Iris pigment epithelial cell (primary cell): ENCODE measurements at regions not wholly inside any gene's neighbourhood (a gene's known extent, or its start where the extent isn't known, plus 50 kb on each side); places are given as distances from the start of the nearest gene placed in this dataset.
A peak's percentile ranks its signal among the peaks of the same experiment; 100 is the strongest.

Source experiments
- DNase-seq: peaks from one replicate; pipeline ENCODE4 v3.0.0-alpha.2; 2011; ENCODE audit warnings: low read depth

DNA sequence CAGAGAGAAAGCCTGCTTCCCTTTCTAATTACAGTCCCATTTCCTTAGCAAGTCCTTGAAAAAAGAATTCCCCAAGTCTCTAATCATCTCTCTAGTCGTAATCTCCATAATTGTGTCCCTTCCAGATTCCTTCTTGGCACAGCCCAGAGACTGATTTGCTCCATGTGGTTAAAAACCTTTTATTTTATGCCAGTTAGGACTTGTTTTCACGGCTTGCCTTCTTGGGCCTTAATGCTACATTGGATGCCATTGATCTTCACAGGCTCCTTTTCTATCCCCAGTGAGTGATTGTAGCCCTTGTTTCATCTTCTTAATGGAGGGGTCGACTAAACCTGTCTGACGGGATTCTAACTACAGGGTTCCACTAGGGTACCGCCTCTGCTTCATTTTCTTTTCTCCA is 650.6 kb upstream of the ARID1B start:
- DNase-seq: no peak

DNA sequence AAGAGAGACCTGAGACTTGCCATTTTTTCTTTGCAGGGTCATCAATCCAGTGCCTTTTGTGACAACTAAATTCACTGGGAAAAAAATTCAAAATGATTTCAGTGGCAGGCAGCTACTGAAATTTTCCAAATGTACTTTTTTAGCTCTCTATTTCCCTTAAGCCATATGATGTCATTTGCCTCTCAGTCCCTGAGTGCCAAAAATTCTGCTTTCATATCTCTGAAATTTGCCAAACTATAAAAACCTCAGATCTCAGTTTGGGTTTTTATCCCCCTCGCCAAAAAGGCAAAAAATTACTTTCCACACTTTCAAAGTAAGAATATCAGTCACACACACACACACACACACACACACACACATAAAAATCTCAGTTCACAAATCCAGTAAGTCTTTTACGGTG is 651.3 kb upstream of the ARID1B start:
- DNase-seq: no peak

DNA sequence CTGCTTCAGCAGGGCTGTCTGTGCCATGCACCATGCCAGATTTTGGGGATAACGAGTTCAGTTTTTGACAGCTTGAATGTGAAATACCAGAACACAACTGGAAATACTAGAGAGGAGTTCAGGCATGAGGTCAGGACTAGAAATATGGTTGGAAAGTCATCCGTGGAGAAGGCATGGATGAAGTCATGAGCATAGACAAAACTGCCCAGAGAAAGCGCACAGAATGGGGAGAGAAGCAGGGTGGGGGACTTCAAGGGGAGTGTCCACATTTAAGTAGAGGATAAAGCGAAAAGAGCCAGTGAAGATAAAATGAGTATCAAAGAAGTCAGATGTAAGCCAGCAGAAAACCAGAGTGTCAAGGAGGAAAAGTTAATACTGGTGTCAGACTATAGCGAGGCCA is 653.4 kb upstream of the ARID1B start:
- DNase-seq: no peak

DNA sequence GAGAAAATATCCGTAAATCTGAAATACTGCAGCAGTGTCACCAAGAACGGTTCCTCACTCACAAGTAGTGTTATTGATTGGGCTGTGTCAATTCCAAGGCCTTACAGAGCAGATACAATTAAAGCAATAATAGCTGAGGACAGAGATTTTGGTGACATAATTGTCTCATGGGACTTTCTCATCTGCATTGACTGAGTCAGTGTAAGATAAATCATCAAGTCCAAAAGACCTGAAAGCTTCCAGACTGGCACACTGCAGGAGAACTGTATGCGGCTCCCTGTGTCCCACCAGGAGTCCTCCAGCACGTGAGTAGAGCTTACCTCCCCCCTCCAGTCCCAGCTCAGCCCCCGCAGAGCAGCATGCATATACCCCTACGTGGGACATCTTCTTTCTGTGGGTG is 655.2 kb upstream of the ARID1B start:
- DNase-seq: no peak

DNA sequence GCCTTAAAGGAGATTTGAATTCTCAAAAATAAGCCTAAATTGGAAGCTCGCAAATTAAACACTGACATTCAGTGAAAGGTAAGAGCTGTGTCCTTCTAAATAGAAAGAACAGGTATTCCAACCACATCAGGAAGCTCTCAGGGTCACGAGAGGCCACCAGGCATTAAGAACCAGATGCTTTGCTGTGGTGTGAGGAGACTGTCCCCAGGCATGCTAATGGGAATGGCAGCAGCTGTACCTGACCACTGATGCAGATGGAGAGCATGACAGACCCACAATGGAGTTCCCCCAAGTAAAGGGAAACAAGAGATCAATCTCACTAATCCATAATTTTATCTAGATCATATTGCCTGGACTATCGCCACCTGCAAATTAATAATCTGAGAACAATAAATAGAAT is 658.9 kb upstream of the NOX3 start:
- no peak for DNase-seq

DNA sequence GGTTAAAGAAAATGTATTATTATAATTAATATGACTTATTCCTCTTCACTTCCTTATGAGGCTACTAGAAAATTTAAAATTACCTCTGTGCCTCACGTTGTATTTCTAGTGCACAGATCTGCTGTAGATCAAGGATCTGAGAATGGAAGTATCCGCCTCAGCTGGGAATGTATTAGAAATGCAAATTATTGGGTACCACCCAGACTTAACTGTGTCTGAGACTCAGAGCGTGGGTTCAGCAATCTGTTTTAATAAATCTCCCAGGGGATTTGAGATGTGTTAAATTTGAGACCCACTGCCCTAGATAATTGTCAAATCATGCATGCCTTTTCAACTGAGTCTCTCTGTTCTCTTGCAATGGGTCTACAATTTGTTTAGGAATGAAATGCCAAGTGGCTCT is 658.0 kb upstream of the NOX3 start:
- DNase-seq: no peak

DNA sequence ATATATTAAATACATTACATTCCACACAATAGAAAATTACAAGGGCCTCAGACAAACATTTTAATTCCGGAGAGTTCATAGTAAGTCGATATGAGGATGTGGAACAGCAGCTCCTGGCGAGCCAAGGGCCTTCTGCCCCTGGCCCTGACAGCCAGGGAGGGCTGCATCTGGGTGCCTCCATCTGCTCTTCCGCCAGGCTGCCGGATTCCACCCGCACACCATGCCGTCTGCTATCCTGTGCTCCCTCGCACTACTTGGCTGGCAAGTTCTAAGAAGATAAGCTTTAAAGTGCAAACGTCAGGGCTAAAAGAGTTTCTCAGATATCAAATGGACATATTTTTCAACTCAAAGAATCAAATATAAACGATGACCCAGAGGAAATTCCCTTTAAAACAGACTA is 656.3 kb upstream of the NOX3 start:
- DNase-seq: no peak

DNA sequence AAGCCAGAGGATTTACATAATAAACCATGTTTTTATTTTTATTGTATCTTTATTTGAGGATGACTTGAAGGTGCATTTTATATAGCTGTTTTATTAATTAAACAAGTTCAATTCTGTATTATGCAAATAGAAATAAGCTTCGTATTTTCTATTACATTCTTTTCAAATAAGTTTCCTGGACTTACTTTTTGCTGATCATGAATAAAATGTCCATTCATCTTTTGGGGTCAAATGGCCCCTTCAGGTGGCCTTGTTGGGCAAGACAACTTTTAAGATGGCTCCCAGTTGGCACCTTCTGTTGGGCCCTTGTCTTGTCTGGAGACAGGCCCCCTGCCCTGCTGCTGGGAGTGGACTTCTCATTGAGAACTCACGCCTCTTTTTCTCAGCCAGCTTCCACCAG is 654.6 kb upstream of the NOX3 start:
- DNase-seq: no peak

DNA sequence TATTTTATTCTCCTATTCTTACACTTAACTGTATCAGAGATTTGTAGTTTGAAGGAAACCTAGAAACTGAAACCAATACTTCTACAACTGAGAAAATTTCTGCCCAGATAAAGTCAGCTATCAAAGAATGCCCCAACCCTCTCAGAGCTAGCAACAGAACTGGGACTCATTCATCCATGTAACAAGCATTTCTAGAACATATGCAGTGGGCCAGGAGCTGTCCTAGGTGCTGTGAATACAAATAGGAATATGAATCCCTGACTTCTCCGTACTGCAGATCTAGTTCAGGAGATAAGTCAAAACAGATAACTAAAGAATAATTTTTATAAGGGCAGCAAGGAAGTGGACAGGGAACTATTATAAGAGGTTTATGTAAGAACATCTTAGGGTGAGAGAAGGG is 654.1 kb upstream of the NOX3 start:
- DNase-seq: peak; percentile 1

DNA sequence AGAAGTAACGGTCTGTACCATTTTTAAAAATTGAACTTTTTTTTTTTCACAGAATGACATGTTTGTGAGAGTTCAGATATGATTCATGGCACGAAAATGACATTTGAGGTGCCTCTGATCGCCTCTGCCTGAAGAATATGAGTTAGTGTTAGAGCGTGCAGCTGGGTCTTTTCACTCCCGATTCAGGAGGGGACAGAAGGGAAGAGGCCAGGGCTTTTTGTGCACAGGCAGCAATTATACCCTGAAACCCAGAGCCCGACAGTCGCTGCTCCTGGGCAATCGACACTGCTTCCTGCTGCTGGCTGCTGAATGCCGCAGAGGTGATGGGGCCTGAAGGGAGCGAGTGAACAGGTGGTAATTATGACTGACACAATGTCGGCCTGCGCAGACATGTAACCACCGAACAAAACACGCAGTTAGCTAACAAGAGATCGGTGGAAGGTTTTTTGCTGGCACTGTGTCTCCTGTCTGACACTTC is 652.0 kb upstream of the NOX3 start:
- DNase-seq: no peak

DNA sequence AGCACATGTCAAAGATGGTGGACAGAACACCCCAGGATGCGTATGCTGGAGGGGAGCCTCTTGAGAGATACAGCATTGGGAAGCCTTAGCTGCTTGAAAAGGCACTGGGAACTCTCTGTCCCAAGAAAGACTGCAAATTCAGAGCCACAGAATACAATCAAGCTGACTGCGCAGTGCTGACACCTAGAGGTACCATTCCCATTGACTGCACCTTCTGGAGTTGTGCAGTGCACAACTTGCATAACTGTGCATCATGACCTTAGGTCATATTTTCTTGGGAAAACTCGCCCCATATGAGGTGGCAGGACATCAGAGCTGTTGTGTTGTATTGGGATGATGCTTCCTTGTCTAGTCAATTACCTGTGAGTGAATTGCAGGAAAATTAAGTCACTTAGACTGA is 646.5 kb upstream of the NOX3 start:
- DNase-seq: peak; percentile 3

DNA sequence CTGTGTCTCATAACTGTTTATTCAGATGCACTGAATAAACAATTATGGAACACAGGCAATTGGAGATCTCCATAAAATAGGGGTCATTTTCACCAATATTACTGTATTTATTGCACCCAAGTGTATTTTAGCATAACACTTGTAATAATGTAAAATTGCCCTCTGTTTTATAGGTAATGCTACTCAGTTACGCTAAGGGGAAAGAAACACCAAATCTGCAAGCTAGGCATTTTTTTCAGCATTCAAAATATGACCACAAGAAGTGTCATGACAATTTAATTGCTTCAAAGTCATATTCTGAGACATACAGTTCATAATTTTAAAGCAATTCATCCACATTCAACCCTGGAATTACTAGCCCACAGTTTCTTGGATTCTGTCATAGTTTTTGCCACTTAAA is 643.2 kb upstream of the NOX3 start:
- no peak for DNase-seq

DNA sequence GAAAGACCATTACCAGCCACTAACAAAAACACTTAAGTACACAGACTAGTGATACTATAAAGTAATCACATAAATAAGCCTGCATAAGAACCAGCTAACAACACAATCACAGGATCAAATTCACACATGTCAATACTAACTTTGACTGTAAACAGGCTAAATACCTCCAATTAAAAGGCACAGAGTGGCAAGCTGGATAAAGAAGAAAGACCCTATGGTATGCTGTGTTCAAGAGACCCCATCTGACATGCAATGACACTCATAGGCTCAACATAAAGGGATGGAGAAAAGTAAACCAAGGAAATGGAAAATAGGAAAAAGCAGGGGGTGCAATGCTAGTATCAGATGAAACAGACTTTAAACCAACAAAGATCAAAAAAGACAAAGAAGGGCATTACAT is 631.8 kb upstream of the NOX3 start:
- no peak for DNase-seq

DNA sequence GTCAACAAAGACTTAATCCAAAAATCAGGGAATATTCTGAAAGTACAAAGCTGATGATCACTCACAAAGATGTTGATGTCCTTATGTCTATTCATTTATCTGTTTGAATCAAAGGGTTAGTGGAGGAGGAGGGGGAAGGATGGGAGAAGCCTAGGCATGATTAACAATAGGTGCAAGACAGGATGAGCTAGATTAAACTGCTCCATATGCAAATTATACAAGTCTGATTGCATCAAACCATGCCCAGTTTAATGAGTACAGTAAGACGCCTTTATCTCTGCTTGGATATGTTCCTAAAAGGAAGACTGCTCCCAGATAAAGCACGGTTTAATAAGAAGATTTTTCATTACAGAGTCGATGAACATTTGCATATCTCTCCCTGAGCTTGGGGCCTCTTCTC is 626.4 kb upstream of the NOX3 start:
- DNase-seq: no peak

DNA sequence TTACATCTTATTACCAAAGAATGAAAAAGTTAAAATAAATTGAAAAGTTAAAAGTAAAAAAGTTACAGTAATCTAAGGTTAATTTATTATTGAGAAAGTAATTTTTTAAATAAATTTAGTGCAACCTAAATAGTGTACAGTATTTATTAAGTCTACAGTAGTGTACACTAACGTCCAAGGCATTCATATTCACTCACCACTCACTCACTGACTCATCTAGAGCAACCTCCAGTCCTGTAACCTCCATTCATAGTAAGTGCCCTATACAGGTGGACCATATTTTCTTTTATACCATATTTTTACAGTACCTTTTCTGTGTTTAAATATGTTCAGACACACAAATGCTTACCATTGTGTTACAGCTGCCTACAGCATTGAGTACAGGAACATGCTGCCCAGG is 624.7 kb upstream of the NOX3 start:
- DNase-seq: no peak

DNA sequence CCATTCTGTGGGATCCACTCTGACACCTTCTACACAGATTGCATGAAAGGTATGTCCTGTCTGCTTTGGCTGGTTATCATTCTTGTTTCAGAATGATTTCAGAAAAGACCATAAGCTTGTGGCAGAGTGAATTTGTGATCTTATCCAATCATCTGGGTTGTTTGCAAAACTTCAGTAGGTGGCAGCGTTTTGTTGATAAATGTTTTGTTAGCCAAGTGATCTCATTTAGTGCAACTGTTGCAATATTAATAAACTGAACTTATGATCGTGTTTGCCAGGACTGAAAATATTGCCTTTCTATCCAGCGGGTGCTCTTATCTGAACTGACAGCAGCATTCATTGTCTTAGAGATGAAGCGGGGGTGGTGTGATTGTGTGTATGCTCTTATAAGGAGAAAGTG is 613.2 kb upstream of the NOX3 start:
- no peak for DNase-seq

DNA sequence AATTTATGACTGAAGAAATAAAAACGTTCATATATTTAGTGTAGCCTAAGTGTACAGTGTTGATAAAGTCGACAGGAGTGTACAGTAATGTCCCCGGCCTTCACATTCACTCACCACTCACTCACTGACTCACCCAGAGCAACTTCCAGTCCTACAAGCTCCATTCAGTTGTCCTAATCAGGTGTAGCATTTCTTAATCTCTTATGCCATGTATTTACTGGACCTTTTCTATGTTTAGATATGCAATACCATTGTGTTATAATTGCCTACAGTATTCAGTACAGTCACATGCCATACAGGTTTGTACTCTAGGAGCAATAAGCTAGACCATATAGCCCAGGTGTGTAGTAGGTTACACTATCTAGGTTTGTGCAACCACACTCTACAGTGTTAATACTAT is 610.2 kb upstream of the NOX3 start:
- no peak for DNase-seq

DNA sequence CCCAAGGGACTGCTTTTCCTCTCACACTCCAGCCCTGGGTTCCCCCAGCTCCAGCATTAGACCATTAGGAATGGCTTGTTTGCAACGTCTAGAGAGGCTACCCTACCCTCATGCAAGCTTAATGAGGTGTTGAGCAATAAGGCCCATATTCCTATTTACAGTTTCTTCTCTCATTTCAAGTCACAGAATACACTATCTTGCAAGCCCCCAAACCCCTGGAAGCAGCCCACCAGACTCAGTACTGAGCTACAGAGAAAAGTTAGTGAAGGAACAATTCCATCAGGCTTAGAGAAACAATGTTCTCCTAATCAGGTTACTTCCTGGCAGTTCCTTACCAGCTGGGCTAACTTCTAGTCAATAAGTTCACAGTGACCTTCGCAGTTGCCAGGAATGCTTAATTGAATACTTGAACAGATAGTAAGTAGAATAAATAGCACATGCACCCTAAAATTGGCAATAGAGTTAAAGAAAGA is 606.5 kb upstream of the NOX3 start:
- DNase-seq: no peak

DNA sequence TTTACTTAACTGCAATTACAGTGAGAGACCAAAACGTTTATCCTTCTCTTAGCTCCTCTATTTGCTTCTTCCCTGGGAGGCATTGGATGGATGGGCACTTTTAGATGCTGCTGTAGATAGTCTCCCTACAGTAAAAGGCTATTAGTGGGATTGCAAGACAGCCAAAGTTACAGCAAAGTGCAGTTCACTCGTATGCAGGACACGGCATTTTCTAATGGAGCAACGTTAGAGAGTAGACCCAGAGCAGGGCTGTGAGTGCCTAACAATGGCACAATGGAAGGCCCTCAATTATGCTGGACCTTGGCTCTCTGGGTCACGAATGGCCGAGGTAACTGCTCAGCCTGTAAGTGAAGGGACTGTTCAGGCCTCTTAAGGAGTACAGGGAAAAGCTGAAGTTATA is 605.8 kb upstream of the NOX3 start:
- DNase-seq: no peak

DNA sequence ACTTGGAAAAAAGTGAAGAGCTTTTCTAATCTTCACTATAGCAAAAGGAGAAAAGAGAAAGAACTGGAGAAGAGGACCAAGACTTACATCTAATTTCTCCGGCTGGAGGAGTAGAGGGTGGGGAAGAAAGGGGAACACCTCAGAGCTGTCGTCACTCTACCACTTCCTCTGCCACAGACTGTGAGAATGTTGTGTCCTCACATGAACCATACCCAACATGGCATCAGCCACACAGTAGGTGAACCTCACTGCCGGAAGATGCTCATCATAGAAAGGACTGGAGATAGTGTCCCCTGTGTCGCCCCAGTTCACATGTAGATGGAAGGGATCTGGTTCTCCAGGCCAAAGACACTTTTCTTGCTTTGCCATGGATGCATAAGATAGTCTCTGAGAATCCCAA is 604.4 kb upstream of the NOX3 start:
- DNase-seq: no peak

DNA sequence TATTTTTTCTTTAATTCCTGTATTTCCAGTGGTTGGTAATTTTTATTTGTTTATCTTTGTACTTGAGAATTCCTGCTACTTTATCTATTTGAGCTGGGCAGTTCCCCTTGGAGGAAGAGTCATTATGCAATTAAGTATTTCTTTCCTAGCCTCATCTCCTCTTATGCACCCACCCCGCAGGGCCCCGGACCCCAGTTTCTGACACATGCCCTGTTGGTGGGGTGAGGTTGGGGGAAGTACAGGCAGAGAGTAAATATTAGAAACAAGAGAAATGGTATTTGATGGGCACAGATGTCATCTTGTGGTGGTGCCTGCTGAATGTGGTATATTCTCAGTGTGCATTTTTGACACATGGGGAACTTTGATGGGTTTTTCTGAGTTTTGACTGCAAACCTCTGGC is 602.7 kb upstream of the NOX3 start:
- DNase-seq: no peak

DNA sequence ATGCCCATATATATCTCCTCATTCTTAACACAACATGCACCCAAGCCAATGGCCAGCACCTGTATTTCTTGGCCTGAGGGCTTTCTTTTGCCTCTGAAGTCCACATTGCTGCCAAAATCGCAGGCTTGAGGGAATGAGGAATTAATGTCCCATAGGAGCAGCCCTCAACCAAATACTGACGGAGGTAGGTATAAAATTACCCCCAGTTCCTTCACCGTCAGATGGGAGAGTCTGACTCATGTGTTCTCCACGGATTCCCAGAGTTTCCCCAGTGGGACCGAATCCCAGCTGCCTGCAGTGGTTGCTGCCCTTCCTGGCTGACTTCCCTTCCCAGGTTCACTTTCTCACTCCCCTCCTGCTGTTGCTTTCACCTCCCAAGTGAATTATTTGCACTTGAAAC is 602.2 kb upstream of the NOX3 start:
- no peak for DNase-seq

DNA sequence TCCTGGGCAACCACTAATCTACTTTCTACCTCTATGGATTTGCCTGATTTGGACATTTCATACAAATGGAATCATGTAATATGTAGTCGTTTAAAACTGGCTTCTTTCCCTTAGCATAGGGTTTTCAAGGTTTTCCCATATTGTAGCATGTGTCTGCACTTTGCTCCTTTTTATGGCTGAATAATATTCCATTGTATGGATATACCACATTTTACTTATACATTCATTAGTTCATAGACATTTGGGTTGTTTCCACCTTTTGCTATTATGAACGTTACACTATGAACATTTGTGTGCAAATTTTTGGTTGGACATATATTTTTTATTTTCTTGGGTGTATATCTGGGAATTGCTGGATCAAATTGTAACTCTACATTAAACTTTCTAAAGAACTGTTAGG is 600.4 kb upstream of the NOX3 start:
- no peak for DNase-seq

DNA sequence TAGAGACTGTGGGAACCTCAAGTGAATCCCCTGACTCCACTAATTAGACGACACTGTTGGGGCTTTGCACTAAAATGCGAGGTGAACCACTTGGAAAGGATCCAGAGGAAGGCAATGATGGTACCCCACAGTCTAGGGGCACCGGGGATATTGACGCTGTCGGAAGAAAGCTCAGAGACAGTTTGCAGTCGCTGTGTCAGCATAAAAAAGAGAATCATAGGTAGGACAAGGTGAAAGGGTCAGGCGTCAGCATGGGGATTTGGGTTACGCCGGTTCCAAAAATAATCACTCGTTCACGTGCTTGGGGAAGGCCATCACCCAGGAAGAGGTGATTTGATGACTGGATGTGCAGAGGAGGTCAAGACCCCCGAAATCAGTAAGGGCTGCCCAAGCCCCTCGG is 598.0 kb upstream of the NOX3 start:
- DNase-seq: no peak

DNA sequence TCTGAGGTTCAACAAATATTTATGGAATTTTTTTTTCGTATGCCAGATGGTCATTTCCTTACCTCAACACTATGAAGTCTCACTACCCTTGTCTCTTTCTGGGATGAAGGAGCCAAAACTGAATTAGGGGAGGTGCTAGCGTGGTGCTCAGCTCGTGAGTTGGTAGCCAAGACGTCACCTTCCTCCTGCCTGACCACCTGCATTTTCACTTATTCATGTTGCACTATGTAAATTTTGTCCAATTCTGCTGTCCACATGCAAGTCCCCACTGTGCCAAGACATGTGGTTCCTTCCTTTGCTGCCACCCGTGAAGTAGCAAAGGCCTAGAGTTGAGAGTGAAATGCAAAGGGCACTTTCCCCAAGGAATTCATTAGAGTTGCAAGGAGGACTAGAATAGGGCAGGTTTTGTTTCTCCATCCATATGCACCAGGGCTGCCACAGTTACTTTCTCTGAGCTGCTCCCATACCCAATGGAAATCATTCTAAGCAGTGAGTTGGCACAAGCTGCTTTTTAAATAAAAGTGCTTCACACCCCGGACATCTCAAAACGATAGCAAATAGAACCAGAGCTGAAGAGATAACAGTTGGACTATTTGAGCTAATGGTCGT is 591.3 kb upstream of the NOX3 start:
- DNase-seq: no peak
